Gastroesophageal sphincter (tissue), 3 donors: ENCODE measurements at regions not wholly inside any gene's neighbourhood (a gene's known extent, or its start where the extent isn't known, plus 50 kb on each side); places are given as distances from the start of the nearest gene placed in this dataset.

Experiments used
- EP300 ChIP-seq: sonication (generic); formaldehyde crosslinking; IDR thresholded peaks from one replicate; pipeline ENCODE4 v1.6.1; 2017; ENCODE audit warnings: antibody characterized with exemption, mild to moderate bottlenecking
- POLR2A ChIP-seq, 2 donors: fragments of 450-650 bp; IDR thresholded peaks; one replicate each; pipeline ENCODE4 v1.6.1; 2017; ENCODE audit warnings: antibody characterized with exemption in 2 of 2, mild to moderate bottlenecking in 2 of 2, moderate library complexity in 1 of 2
- POLR2AphosphoS5 ChIP-seq: sonication (generic); formaldehyde crosslinking; IDR thresholded peaks from one replicate; pipeline ENCODE4 v1.6.1; 2017; ENCODE audit warnings: antibody characterized with exemption
- TF ChIP-seq, protein P1 (sequence below), 4 experiments: fragments of 200-600 bp in 2 of 4; fragments of 450-650 bp in 2 of 4; sonication (generic) in 1 of 4; IDR thresholded peaks; one replicate each; pipeline ENCODE4 v1.5.1; 2017 to 2019; ENCODE audit warnings: antibody characterized with exemption in 4 of 4, mild to moderate bottlenecking in 2 of 4, moderate library complexity in 2 of 4

DNA sequence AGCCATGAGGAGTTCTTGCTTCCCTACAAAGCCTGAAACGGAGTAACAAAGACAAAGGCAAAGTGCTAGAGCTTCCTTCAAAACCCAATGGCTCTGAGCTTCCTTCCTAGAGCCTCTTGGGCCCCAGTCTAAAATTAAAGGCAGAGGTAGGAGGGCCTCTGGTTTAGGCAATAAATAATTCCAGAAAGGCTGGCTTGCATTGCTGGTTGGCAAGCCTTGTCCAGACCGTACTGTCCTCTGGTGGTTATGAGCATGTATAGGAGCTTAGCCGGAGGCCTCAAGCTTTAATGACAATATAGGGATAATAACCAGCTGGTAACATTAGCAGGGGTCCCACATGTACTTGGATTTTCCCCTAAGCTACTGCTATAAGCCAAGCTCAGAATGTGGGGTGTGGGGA, 237.3 kb downstream of the AR start:
- TF ChIP-seq, protein P1, sequence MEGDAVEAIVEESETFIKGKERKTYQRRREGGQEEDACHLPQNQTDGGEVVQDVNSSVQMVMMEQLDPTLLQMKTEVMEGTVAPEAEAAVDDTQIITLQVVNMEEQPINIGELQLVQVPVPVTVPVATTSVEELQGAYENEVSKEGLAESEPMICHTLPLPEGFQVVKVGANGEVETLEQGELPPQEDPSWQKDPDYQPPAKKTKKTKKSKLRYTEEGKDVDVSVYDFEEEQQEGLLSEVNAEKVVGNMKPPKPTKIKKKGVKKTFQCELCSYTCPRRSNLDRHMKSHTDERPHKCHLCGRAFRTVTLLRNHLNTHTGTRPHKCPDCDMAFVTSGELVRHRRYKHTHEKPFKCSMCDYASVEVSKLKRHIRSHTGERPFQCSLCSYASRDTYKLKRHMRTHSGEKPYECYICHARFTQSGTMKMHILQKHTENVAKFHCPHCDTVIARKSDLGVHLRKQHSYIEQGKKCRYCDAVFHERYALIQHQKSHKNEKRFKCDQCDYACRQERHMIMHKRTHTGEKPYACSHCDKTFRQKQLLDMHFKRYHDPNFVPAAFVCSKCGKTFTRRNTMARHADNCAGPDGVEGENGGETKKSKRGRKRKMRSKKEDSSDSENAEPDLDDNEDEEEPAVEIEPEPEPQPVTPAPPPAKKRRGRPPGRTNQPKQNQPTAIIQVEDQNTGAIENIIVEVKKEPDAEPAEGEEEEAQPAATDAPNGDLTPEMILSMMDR (IDR thresholded peaks at IDR 0.05): peak in 1 of 4 experiments; percentile 18
- TF ChIP-seq POLR2AphosphoS5 (no peak), POLR2A (IDR thresholded peaks at IDR 0.05) (no peak), EP300 (no peak)
